Progenitor cell of endocrine pancreas (in vitro differentiated cells): ENCODE measurements at regions not wholly inside any gene's neighbourhood (a gene's known extent, or its start where the extent isn't known, plus 50 kb on each side); places are given as distances from the start of the nearest gene placed in this dataset.

Experiments
- DNase-seq: peaks from one replicate; pipeline ENCODE4 v3.0.0; 2021; ENCODE audit warnings: low spot score; ENCODE audit not compliant: unreplicated experiment
- H3K27ac Mint-ChIP-seq: 2 replicates; pipeline ENCODE4 v1.8.0; 2021; ENCODE audit warnings: mild to moderate bottlenecking, moderate library complexity, mixed read lengths
- H3K27me3 Mint-ChIP-seq: 2 replicates; pipeline ENCODE4 v1.8.0; 2021; ENCODE audit warnings: mixed read lengths
- H3K36me3 Mint-ChIP-seq: 2 replicates; pipeline ENCODE4 v1.8.0; 2022; ENCODE audit warnings: mixed read lengths; ENCODE audit not compliant: insufficient read depth
- H3K4me1 Mint-ChIP-seq: 2 replicates; pipeline ENCODE4 v1.8.0; 2021; ENCODE audit warnings: low read depth, mixed read lengths
- H3K4me3 Mint-ChIP-seq: 2 replicates; pipeline ENCODE4 v1.8.0; 2021; ENCODE audit warnings: low read depth, mild to moderate bottlenecking, moderate library complexity, mixed read lengths
- H3K9me3 Mint-ChIP-seq: 2 replicates; pipeline ENCODE4 v1.8.0; 2021; ENCODE audit warnings: low read depth, mixed read lengths
- CTCF ChIP-seq: fragments of 200-600 bp; sonication (generic); IDR thresholded peaks from one replicate; pipeline ENCODE4 v1.5.0; 2021; ENCODE audit warnings: antibody characterized with exemption, mild to moderate bottlenecking; ENCODE audit not compliant: unreplicated experiment

- no peak for DNase-seq
Observed at GRCh38 chr11:134637091-134638015, 225.3 kb upstream of the B3GAT1 start.

DNA sequence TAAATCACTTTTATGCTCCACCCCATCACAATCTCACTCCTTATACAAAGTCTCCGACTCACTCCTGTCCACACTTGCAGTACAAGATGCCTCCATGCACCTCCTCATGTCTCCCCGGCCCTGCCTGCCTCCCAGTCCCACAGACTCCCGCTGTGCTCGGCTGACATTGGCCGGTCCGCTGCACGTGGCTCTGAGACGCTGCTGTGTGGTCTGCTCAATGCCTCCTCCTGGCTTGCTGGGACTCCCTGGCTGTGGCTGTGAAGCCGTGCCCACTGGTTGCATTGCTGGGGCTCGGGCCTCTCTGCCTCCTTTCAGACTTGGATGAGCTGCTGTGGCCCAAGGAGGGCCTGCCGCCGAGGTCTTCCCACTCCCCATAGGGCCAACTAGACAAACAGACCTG is 224.0 kb upstream of the B3GAT1 start:
- no peak for DNase-seq
- H3K27ac Mint-ChIP-seq, result no peak overlapping the region
- TF ChIP-seq CTCF, result no peak
- H3K27me3 Mint-ChIP-seq, result peaks cover 30% of the 10 kb centered on the region
- no peak overlapping the region for H3K4me3 Mint-ChIP-seq
- no peaks in the 10 kb centered on the region for H3K4me1 Mint-ChIP-seq
- no peaks in the 10 kb centered on the region for H3K36me3 Mint-ChIP-seq
- H3K9me3 Mint-ChIP-seq, result no peaks in the 10 kb centered on the region

More at GRCh38 chr11:134637091-134638015, 225.3 kb upstream of the B3GAT1 start:
- Mint-ChIP-seq H3K9me3 (no peaks in the 10 kb centered on the region), H3K4me1 (no peaks in the 10 kb centered on the region), H3K27ac (no peak overlapping the region), H3K4me3 (no peak overlapping the region), H3K36me3 (no peaks in the 10 kb centered on the region), H3K27me3 (peaks cover 40% of the 10 kb centered on the region)
- TF ChIP-seq CTCF, result no peak

DNA sequence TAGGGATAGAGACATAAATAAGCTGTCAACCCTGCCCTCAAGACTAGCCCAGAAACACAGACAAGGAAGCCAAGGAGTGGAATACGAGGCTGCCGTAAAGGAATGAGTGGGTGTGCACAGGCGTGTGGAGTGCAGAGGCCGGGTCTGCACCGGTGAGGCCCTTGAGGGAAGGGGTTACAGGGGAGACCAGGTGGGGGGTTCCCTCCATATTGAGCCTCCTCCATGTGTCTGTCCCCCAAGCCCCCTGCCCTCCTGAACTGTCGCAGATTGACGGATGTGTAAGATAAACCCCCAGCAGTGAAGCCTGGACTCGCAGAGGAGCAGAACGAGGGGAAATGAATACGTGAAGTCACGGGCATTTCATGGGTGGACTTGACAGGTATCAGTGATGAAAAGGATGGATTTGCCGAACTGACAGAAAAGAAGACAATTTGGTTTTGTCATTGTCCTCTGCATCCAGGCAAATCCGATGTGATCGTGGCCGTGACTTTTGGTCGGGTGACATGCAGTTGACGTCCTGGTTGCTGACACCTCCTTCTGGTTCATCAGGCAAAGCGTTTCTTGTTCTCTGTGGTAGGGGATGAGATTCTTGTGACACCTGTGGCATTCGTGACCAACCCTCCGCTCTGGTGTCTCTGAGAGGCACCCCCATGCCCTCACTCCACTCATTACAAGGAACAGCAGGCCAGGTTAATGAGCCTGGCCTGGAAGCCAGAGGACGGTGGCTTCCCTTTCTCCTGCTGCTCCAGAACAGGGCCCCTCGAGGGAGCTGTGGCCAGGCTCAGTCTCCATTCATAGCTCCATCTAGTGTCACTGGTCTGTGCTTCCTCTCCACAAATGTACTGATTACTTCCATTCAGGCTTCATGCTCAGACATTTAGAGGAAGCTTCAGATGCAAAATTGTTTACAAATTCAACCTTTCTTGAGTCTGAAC is 223.1 kb upstream of the B3GAT1 start:
- no peak overlapping the region for H3K4me3 Mint-ChIP-seq
- H3K9me3 Mint-ChIP-seq, result no peaks in the 10 kb centered on the region
- no peaks in the 10 kb centered on the region for H3K36me3 Mint-ChIP-seq
- H3K27me3 Mint-ChIP-seq, result peaks cover 26% of the 10 kb centered on the region
- DNase-seq, result no peak
- no peaks in the 10 kb centered on the region for H3K4me1 Mint-ChIP-seq
- peak; percentile 18 for TF ChIP-seq CTCF
- H3K27ac Mint-ChIP-seq, result no peak overlapping the region

GRCh38 chr11:134633276-134633675 is 221.2 kb upstream of the B3GAT1 start:
- H3K4me3 Mint-ChIP-seq, result no peak overlapping the region
- no peak for TF ChIP-seq CTCF
- no peaks in the 10 kb centered on the region for H3K36me3 Mint-ChIP-seq
- no peak for DNase-seq
- H3K9me3 Mint-ChIP-seq, result no peaks in the 10 kb centered on the region
- no peaks in the 10 kb centered on the region for H3K4me1 Mint-ChIP-seq
- peaks cover 14% of the 10 kb centered on the region for H3K27me3 Mint-ChIP-seq
- no peak overlapping the region for H3K27ac Mint-ChIP-seq
